GM12878 (cell line): ENCODE measurements at regions not wholly inside any gene's neighbourhood (a gene's known extent, or its start where the extent isn't known, plus 50 kb on each side); places are given as distances from the start of the nearest gene placed in this dataset.

Experiments
- ATAC-seq: fragments of 200-7000 bp; cut with Tn5 transposase; 3 replicates; pipeline ENCODE4 v1.9.1; 2020; ENCODE audit warnings: mild to moderate bottlenecking, moderate library complexity
- BruUV-seq: library from RNA; stranded (reverse); fragments of 400-500 nt; replicated peaks from 2 replicates; lab custom pipeline; 2021; lab: Mats Ljungman, UMichigan
- CTCF ChIA-PET: fragments of 300-600 bp; sonication (Branson Sonifier 250); formaldehyde crosslinking; extraction: SDS; loops from one replicate; lab custom pipeline; 2021; ENCODE audit warnings: inconsistent platforms; lab: Yijun Ruan, JAX
- POLR2A ChIA-PET: fragments of 350-600 bp; formaldehyde crosslinking; extraction: SDS; loops from one replicate; lab custom pipeline; 2021; ENCODE audit warnings: inconsistent platforms; lab: Charles Lee
- RAD21 ChIA-PET: fragments of 300-600 bp; sonication (Branson Sonifier 250); formaldehyde crosslinking; loops from one replicate; lab custom pipeline; 2023; ENCODE audit warnings: antibody characterized with exemption; ENCODE audit not compliant: unreplicated experiment; lab: Charles Lee
- SMC1A ChIA-PET: fragments of 300-600 bp; sonication (Branson Sonifier 250); formaldehyde crosslinking; loops from one replicate; lab custom pipeline; 2023; ENCODE audit not compliant: unreplicated experiment, uncharacterized antibody; lab: Charles Lee
- DNase-seq: peaks from one replicate; pipeline ENCODE4 v3.0.0-alpha.2; 2011; ENCODE audit warnings: low read depth, low spot score
- FAIRE-seq: peaks from 3 replicates; lab custom pipeline; 2011; peaks lifted over from hg19 to GRCh38; lab: Jason Lieb, UNC
- H2AFZ ChIP-seq: 2 replicates; pipeline ENCODE4 v1.6.0; 2011; ENCODE audit warnings: low read depth, low read length, control low read depth; ENCODE audit not compliant: control insufficient read depth
- H3K27ac ChIP-seq: 2 replicates; pipeline ENCODE4 v1.5.1; 2011; ENCODE audit warnings: control low read depth; ENCODE audit not compliant: control insufficient read depth, insufficient read depth
- H3K27me3 ChIP-seq, 2 experiments: replicated peaks in 1 of 2; 2 replicates each; pipeline versions ENCODE4 v1.6.0 to v1.6.1; 2011; ENCODE audit warnings: low read length in 1 of 2; ENCODE audit not compliant: control insufficient read depth in 2 of 2, insufficient read depth in 2 of 2
- H3K36me3 ChIP-seq, 2 experiments: 2 replicates each; pipeline ENCODE4 v1.5.1; 2011; ENCODE audit warnings: low read length in 1 of 2; ENCODE audit not compliant: control insufficient read depth in 2 of 2, insufficient read depth in 2 of 2
- H3K4me1 ChIP-seq: 2 replicates; pipeline ENCODE4 v1.6.1; 2011; ENCODE audit warnings: mild to moderate bottlenecking, low read length, moderate library complexity, mixed read lengths; ENCODE audit not compliant: control insufficient read depth, insufficient read depth
- H3K4me2 ChIP-seq: 2 replicates; pipeline ENCODE4 v1.6.0; 2011; ENCODE audit warnings: control low read depth; ENCODE audit not compliant: control insufficient read depth, insufficient read depth
- H3K4me3 ChIP-seq: fragments of 200-600 bp; sonication (generic); 2 replicates; pipeline ENCODE4 v1.5.1; 2016
- H3K79me2 ChIP-seq: 2 replicates; pipeline ENCODE4 v1.6.0; 2011; ENCODE audit warnings: low read length; ENCODE audit not compliant: control insufficient read depth, insufficient read depth
- H3K9ac ChIP-seq: 2 replicates; pipeline ENCODE4 v1.8.0; 2011; ENCODE audit warnings: low read length, control low read depth, mixed read lengths; ENCODE audit not compliant: control insufficient read depth, insufficient read depth
- H3K9me3 ChIP-seq: replicated peaks from 3 replicates; pipeline ENCODE4 v1.5.1; 2011; ENCODE audit warnings: mild to moderate bottlenecking, low read length; ENCODE audit not compliant: control insufficient read depth, insufficient read depth
- H4K20me1 ChIP-seq: 2 replicates; pipeline ENCODE4 v1.6.0; 2011; ENCODE audit not compliant: control insufficient read depth, insufficient read depth
- CEBPZ ChIP-seq: fragments of 150-350 bp; IDR thresholded peaks from 2 replicates; pipeline ENCODE4 v1.6.1; 2016; ENCODE audit warnings: low read depth, low read length
- E2F8 ChIP-seq: fragments of 450-650 bp; IDR thresholded peaks from 2 replicates; pipeline ENCODE4 v1.6.1; 2018; ENCODE audit warnings: mild to moderate bottlenecking, low read depth, moderate library complexity; ENCODE audit not compliant: partially characterized antibody
- EGR1 ChIP-seq, 2 experiments: IDR thresholded peaks; 1 replicate in 1 of 2; 2 replicates in 1 of 2; pipeline ENCODE4 v1.6.1; 2011 to 2012; ENCODE audit warnings: low read depth in 2 of 2, low read length in 2 of 2, borderline replicate concordance in 1 of 2, mild to moderate bottlenecking in 1 of 2, moderate library complexity in 1 of 2
- HCFC1 ChIP-seq: fragments of 150-350 bp; IDR thresholded peaks from 2 replicates; pipeline ENCODE4 v1.6.1; 2014; ENCODE audit warnings: low read length
- NFXL1 ChIP-seq: fragments of 450-650 bp; IDR thresholded peaks from 2 replicates; pipeline ENCODE4 v1.6.1; 2017; ENCODE audit warnings: antibody characterized with exemption, mild to moderate bottlenecking, borderline replicate concordance
- NFYB ChIP-seq: IDR thresholded peaks from 2 replicates; pipeline ENCODE4 v1.6.1; 2011; ENCODE audit warnings: low read depth, mild to moderate bottlenecking, low read length, improper control_type of control experiment, moderate library complexity; ENCODE audit not compliant: insufficient read depth
- NKRF ChIP-seq: fragments of 450-650 bp; conservative IDR thresholded peaks from 2 replicates; pipeline ENCODE4 v1.6.1; 2017; ENCODE audit warnings: mild to moderate bottlenecking, moderate library complexity
- NR2C1 ChIP-seq: fragments of 450-650 bp; IDR thresholded peaks from 2 replicates; pipeline ENCODE4 v1.6.1; 2017; ENCODE audit warnings: antibody characterized with exemption, mild to moderate bottlenecking, moderate library complexity
- PAX5 ChIP-seq: IDR thresholded peaks from 2 replicates; pipeline ENCODE4 v1.6.1; 2011; ENCODE audit warnings: low read depth, low read length, borderline replicate concordance
- PAX8 ChIP-seq: fragments of 450-650 bp; IDR thresholded peaks from 2 replicates; pipeline ENCODE4 v1.6.1; 2017; ENCODE audit warnings: mild to moderate bottlenecking, moderate library complexity
- PKNOX1 ChIP-seq: fragments of 450-650 bp; IDR thresholded peaks from 2 replicates; pipeline ENCODE4 v1.6.1; 2016; ENCODE audit warnings: mild to moderate bottlenecking
- RUNX3 ChIP-seq: IDR thresholded peaks from 2 replicates; pipeline ENCODE4 v1.6.1; 2012; ENCODE audit warnings: low read length, inconsistent platforms
- SIX5 ChIP-seq: IDR thresholded peaks from 2 replicates; pipeline ENCODE4 v1.6.1; 2011; ENCODE audit warnings: mild to moderate bottlenecking, low read depth, low read length, moderate library complexity; ENCODE audit not compliant: severe bottlenecking
- SP1 ChIP-seq: IDR thresholded peaks from one replicate; pipeline ENCODE4 v1.6.1; 2011; ENCODE audit warnings: low read depth, low read length
- WRNIP1 ChIP-seq: IDR thresholded peaks from 2 replicates; pipeline ENCODE4 v1.6.1; 2011; ENCODE audit warnings: low read depth, low read length, improper control_type of control experiment, borderline replicate concordance
- ZSCAN29 ChIP-seq: fragments of 450-650 bp; IDR thresholded peaks from 2 replicates; pipeline ENCODE4 v1.6.1; 2017; ENCODE audit warnings: mild to moderate bottlenecking, moderate library complexity
- WGBS: methylation state at CpG from one replicate; pipeline ENCODE4 v1.1.6; 2016; ENCODE audit warnings: low lambda C conversion rate; ENCODE audit not compliant: insufficient replicate concordance, insufficient coverage; ENCODE audit errors: missing lambda C conversion rate; 5-methylcytosine and 5-hydroxymethylcytosine counted together
- in situ Hi-C: fragments of 300-500 bp; cut with MboI; formaldehyde crosslinking; loops from 9 replicates; pipeline ENCODE4 v1.14.3; 2018; ENCODE audit warnings: mixed read lengths
- intact Hi-C: fragments of 100-400 bp; cut with micrococcal nuclease; formaldehyde crosslinking; loops from one replicate; pipeline ENCODE4 v1.14.2; 2022; ENCODE audit not compliant: unreplicated experiment

GRCh38 chr2:188797371-188797770 lies 176.8 kb upstream of the COL3A1 start (continued):
- TF ChIP-seq PAX8 (no peak), NKRF (no peak)

- BruUV-seq = no TSS peak
- H3K36me3 ChIP-seq = no peaks in the 10 kb centered on the region
- intact Hi-C loops (no loop called here), in situ Hi-C loops (no loop called here)
- H3K79me2 ChIP-seq = no peaks in the 10 kb centered on the region
- no peaks in the 10 kb centered on the region for H4K20me1 ChIP-seq
- no peak for FAIRE-seq
- H3K4me2 ChIP-seq = no peak overlapping the region
- H3K4me3 ChIP-seq = no peak overlapping the region
- no peak overlapping the region for H3K27ac ChIP-seq
- no peaks in the 10 kb centered on the region for H3K9me3 ChIP-seq
- no peaks in the 10 kb centered on the region for H3K4me1 ChIP-seq
- ChIA-PET POLR2A (no interaction called here), SMC1A (no interaction called here), CTCF (no interaction called here), RAD21 (no interaction called here)
- no peak for ATAC-seq
- no peak overlapping the region for H3K9ac ChIP-seq
- WGBS = 10% methylated on average over 4 of the region's 4 CpGs
- no peak for DNase-seq
- no peaks in the 10 kb centered on the region for H3K27me3 ChIP-seq
- no peak overlapping the region for H2AFZ ChIP-seq
- TF ChIP-seq E2F8 = no peak
- TF ChIP-seq SIX5 = no peak
- TF ChIP-seq HCFC1 = no peak
- TF ChIP-seq RUNX3 = no peak
- TF ChIP-seq CEBPZ = no peak
- TF ChIP-seq NFXL1 = no peak
- no peak for TF ChIP-seq PKNOX1
- no peak for TF ChIP-seq EGR1 (IDR thresholded peaks at IDR 0.05; ENCODE audit: borderline replicate concordance in 1 of 2, low read depth in 2 of 2, low read length in 2 of 2)
- TF ChIP-seq ZSCAN29 = no peak
- no peak for TF ChIP-seq NR2C1
- TF ChIP-seq WRNIP1 = no peak
- TF ChIP-seq SP1 = no peak
- no peak for TF ChIP-seq PAX5
- TF ChIP-seq NFYB = no peak
These were observed 176.0 kb upstream of the COL3A1 start for GRCh38 chr2:188798159-188798558.
